HG03139 (cell line): ENCODE measurements at regions not wholly inside any gene's neighbourhood (a gene's known extent, or its start where the extent isn't known, plus 50 kb on each side); places are given as distances from the start of the nearest gene placed in this dataset.

Source experiments
- ATAC-seq: cut with Tn5 transposase; IDR thresholded peaks from one replicate; pipeline ENCODE4 v1.9.1; 2021; ENCODE audit not compliant: unreplicated experiment

DNA sequence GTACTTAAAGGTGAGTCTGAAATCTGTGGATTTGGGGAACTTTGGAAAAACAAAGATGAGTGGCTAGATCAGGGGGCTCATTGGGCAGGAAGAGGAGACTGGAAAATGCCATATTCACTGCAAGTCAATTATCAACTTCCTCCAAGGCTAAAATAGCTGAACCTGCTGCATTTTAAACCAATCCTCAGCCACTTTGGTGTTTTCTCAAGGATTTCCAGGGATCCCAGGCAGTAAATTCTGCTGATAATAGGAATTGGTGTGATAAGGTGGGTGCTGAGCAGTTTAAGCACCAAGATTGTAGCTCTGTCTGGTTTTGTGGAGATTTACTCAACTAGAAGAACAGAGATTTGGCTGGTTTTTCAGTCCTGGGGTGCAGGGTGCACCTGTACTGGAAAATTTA is 153.9 kb upstream of the CAMK1G start:
- ATAC-seq: no peak

DNA sequence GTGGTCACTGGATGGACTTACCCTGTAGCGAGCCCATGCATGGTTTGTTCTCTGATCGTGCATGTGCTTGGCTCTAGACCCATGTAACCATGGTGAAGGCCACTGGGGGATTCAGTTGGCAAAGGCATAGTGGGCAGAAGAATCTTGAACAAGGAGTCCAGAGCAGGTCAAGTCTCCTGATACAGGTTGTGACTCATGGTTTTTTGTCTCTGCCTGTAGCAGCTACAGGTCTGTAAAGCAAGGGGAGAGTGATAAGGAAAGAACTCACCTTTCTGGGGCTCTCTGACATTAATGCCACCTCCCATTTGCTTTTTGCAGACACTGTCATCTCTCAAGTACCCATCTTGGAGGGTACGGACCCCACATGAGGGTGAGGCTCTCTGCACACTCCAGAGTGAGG is 153.4 kb upstream of the CAMK1G start:
- no peak for ATAC-seq

DNA sequence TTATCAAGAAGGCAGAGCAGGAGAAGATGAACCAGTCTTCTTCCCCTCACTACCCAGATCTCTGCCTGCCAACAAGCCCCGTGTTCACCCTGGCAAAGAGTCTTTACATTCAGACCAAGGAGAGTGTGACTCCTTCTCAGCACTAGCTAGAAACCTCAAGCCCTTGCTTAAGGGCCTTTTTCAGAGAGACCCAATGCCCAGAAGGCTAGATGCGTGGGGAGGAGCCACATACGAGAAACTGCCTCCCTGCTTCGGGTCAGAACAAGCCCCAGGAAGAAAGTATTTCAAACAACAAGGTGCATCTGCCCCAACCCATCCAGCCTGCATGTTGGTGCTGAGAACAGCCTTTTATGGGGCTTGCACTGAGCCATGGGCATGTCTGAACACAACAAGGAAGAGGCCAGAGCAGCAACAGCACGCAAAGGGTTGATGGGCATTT is 152.7 kb upstream of the CAMK1G start:
- no peak for ATAC-seq

DNA sequence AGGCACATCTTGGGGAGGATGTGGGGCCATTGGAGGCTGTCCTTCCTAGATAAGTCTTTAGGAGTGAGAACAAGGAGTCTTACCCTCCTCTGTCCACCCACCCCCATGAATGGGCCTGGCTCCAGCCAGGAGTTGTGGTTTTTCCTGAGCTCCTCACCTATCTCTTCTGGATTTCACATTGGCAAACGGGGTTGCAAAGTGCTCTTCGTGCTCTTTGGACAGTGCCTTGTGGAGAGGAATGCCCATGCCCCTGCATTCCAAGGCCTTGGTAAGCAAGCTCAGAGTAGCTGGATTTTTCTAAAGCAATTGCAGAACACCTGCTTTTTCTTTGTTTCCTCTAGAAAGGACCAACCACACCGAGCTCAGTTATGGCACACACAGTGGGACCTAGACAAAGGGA is 152.1 kb upstream of the CAMK1G start:
- ATAC-seq: no peak

DNA sequence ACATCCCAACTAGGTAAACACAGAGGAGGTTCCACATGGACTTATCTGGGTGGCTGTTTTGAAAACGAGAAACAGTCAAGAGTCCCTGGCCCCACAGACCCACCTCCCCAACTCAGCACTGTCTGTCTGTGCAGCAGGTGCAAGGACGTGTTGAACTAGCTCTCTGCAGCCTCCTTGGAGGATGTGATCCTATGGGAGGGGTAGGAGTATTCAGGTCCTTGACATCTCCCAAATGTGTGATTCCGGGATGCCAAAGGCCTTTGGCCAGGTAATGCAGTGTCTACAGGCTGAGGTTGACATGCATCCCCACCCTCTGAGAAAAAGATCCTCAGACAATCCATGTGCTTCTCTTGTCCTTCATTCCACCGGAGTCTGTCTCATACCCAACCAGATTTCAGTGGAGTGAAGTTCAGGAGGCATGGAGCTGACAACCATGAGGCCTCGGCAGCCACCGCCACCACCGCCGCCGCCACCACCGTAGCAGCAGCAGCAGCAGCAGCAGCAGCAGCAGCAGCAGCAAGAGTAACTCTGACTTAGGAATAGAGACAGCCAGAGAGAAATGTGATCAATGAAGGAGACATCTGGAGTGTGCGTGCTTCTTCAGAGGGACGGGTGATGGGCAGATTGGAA is 151.6 kb upstream of the CAMK1G start:
- no peak for ATAC-seq

DNA sequence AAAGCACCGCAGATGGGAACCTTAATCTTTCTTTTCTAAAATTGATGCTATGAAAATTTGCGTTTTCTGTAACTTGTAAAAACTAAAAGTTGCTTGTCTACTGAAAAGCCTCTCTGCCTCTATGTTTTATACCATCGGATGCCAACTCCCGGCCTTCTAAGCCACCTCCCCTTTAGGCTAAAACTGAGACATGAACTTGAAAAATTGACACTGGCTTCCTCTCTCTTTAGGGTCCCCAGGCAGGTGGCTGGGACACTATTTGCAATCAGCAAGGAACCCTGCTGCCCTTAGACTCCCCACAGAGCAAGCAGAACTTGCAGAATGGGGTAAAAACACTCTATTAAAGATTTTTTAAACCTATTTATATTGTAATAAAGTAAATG is 151.1 kb upstream of the CAMK1G start:
- ATAC-seq: no peak

DNA sequence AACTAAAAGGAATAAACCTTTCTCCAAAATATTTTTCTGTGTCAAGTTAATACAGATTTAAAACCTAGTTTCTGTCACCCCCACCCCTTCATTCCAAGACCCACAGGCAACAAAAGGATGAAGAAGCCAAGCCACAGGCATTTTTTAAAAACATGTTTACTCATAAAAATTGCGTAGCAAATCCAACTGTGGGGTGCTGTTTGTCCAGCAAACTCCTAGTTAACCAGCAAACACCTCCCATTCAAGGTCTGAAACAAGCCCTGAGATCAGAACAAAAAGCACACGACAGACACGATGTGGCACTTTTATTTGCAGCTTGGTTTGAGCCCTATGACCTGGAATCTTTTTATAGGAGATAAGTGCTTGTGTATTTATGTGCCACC is 149.9 kb upstream of the CAMK1G start:
- no peak for ATAC-seq

DNA sequence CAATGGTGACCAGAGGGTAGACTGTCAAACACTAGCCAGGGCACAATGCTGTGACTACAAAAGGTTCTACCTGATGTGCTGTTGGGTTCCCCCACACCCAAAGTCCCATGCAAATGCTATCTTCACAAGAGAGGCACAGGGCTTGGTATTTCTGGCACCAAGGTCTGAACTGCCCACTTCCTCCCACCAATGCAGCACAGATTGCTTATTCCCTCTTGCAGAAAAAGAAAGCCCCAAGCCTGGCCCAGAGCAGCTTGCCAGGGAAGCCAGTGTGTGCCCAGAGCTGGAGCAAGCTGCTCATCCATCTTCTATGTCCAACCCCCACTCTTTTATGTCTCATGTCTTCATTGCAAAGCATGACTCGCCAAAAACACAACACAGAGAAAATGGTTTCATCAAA is 149.4 kb upstream of the CAMK1G start:
- no peak for ATAC-seq

DNA sequence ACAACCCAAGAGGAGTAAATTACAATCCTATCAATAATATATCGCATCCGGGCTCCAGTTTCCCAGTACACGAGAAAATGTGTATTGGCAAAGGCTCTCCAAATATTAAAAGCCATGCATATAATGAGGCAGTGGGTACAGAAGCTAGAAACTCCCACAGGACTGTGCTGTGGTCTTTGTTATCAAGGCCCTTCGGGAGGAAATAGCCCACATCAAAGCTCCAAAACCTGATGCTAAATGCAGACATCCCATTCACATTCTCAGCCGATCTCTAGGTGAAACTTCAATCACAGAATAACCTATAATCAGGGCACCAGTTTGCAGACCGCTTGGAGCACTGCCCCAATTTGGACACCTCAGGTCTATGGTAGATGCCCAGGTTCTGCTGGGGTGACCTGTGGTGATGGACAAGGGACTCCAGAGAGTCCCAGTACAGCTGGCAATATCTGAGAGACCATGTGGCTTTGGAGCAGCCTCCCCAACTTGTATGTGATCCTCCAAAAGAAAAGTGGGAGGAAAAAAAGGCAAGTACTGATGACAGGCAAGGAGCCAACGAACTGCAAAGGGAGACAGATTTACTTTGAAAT is 148.8 kb upstream of the CAMK1G start:
- ATAC-seq: no peak

DNA sequence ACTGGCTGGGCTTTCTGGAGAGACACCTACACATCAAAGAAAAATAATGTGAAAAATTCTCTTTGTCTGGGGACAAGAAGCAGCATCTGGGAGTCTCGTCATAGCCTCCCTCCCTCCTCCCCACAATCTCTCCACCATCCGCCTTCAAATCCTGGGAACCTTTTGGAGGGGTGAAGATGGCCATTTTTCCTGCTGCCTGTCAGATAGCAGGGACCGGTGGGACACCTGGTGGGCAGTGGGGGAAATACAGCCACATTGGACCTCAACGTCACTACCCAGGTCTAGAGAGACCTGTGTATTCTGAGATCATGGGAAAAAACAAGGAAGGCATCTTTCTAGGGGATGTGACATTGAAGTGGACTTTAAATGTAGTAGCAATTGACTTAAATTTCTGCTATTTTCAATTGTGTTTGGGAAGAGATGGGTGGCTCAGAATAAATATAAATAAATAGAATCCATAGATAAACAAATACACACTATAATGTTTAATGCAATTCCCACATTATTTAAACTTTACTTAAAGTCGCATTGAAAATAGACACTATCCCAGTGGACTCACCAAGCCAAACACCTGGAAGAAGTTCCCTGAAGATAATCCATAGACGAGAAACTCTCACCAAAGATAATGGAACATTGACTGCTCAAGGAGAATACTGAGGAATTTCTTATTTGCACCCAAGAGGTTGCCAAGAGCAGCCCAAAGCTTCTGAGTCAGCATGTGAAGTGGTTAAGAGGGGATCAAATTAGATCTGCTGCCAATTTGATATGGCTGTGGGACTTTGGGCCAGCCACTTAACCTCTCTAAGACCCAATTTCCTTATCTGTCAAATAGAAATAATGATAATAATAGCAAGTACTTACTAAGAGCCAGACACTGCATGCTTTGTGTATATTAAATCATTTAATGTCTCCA is 147.6 kb upstream of the CAMK1G start:
- ATAC-seq: peak; percentile 95

DNA sequence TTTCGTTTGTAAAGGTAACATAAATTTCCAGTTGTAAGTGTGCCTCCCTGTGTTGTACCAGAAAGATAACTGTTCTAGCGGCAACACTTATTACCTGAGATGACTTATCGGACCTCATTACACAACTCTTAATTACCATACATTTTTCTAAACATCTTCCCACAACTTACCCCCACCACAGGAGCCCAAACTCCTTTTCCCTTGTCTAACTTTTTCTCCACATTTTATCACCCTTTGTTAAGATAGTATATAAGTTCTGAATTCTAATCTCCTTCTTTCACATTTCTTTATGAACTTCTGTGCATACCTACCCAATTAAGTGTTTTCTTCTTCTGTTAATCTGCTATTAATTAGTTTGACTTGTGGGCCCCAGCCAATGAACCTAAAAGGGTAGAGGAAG is 143.7 kb upstream of the CAMK1G start:
- ATAC-seq: no peak

DNA sequence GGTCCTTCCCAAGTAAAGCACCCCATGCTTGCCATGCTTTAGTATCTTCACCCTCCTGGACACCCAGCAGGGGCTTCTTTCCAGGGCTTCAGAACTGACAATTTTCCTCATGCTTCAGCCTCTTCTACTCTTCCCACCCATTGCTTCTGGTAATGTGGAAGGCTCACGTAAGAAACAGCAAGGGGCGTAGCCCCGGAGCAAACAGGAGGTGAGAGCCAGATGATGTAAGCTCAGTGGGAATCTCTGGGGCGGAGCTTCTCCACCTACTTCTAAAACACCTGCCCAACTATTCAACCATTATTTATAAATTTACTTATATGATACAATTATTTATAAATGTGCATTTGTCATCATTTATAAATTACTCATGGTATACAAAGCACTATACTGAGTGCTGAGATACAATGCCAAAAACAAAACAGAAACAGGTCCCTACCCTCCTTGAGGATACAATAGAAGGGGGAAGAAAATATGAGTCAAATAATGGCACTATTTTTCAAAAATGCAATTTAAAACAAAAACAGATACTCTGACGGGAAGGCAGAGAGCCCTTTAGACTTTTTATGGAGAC is 140.1 kb upstream of the CAMK1G start:
- ATAC-seq: no peak

DNA sequence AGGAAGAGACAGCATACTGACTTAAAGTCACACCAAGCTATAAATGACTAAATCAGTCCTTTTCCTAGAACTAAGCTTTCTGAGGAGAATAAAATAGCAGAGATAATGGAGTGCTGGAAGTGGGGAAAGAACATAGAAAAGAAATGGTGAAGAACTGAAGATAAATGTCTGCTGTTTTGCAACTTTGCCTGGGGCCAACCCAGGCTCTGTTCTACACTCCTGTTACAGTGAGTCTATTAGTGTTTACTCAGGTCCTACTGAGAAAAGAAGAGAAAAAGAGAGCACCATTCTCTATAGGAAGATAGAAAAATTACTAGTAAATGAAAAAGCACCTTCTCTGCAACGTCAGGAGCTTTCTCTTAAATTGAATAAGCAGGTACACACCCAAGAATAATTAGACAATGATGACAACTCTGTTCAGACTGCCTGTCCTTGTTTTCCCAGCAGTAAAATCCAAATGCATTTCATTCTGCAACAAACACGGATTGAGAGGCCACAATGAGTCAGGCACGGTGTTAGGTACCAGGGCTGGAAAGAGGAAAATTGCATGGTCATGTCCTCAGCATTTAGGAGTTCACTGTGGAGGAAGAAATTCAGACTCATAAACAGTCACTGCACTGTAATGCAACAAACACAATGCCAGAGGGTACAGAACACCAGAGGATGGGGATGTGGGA is 139.4 kb upstream of the CAMK1G start:
- no peak for ATAC-seq

DNA sequence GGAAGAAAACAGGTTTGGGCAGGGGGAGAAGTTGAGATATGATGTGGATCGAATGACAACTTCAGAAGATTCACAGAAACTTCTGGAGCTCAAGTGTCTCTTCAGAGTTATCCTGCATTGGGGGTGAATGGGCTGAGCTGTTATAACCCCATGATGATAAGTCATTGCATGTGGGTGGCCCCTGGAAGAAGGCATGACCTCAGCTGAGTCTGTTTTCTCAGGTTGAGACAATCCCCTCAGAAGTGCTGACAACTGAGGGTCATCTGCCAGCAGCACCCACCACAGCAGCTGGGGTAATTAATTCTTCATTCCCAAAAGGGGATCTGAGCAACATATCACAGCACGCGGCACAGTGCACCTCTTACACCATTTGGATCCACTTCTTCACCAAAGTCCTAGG is 138.6 kb upstream of the CAMK1G start:
- ATAC-seq: no peak

DNA sequence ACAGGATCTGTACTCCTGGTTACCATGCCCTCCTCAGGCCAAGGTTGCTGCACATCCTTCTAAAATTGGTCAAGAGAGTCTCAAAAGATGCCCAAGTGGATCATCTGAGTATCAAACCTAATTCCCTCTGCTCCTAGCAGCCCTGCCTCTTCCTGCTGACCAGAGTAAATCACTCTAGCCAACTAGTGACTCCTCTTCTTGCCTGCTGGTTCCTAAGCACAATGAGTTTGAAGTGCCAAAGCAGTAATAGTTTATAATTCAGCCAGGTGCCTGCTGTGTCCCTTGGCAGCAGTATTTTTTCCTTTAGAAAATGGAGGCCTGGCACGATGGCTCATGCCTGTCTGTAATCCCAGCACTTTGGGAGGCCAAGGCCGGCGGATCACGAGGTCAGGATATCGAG is 137.9 kb upstream of the CAMK1G start:
- ATAC-seq: no peak

DNA sequence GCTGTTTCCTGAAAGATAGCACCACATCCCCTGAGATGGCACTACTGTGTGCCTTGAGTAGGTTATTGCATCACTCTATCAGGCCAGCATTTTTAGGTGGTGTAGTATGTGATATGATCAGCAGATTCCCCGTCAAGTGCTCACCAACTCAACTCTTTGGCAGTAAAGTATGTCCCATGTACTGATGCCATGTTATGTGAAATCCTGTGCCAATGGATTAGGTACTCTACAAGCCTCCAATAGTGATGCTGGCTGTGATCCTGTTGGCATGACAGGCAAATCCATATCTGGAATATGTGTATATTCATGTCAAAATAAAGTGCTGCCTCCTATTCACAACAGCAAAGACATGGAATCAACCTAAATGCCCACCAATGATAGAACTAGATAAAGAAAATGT is 137.2 kb upstream of the CAMK1G start:
- no peak for ATAC-seq

DNA sequence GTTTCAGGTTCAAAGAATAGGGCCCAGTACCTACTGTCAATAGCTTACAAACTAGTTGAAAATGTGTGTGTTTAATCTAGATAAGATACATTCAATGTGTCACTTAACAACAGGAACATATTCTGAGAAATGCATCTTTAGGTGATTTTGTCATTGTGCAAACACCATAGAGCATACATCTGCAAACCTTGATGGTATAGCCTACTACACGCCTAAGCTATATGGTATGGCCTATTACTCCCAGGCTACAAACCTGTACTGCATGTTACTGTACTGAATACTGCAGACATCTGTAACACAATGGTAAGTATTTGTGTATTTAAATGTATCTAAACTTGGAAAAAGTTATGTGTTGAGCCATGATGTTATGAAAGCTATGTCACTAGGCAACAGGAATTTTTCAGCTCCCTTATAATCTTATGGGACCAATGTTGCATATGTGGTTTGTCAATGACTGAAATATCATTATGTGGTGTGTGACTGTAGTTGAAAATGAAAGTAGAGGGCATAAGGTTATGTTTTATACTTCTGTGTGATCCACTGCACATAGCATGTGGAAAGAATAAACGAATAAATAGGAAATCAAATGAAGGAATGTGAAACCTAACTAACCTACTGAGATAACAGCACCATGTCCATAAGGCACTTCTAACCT is 129.0 kb upstream of the CAMK1G start:
- ATAC-seq: no peak

DNA sequence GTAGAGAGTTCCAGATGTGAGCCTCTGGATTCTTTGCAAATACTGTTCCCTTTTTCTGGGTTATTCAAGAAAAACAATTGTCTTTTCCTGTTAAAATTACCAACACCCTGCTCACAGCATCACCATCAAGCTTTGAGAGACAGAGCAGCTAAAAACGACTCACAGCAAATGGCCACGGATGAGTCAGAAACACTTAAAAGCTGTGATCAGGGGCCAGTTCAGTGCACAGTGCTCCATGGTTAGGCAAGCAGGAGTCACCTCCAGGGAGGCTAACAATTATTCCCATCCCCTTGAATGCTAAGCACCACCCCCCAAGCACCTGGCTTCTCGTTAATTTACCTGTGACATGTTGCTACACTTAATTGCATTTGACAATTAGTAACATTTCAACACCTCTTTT is 128.4 kb upstream of the CAMK1G start:
- ATAC-seq: no peak

DNA sequence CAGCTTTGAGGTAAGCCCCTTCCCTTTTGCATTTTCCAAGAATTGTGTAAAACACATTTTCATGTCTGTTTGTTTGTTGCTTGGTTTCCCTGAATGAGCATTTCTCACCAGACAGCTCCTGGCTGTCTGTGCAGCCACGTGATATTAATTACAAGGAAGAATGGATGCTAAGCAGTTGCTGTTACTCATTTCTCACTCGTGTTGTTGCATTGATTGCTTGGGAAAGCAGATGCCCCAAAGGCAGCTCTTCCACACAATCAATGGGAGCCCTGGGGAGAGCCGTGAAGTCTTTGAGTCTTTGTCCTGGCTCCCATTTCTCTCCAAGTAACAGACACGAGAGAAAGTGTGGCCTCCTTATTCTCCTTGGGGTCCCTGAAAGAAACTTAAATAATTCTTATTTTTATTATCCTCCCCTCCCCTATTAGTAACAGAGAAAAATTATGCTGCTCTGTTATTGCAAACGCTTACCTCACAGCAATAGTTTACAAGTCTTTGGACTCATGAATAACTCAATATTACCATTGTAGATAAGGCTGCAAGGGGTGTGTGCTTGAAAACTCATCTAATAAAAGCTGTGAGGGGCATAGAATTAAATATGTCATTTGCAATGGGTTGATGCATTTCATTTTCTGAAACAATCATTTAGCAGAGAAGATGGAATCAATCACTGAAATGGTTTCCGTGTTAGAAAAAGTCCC is 127.7 kb upstream of the CAMK1G start:
- ATAC-seq: no peak

DNA sequence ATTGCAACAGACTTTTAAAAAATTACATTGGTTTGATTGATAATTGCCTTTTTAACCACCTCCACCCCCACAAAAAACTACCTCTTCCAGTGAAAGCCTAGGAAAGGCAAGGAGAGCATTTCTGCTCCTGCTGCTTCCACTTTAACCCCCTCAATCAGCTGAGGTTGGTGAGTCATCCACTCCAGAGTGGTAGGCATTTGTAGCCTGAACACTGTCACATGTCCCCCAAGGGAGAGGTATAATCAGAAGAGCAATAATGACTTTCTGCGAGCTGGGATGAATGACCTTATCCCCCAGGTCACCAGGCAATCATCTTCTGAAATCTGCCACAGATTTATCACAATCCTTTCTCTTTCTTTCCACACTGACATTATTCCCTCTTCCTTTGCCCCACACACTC is 126.6 kb upstream of the CAMK1G start:
- ATAC-seq: no peak
